DMS153 (cell line): ENCODE measurements at regions not wholly inside any gene's neighbourhood (a gene's known extent, or its start where the extent isn't known, plus 50 kb on each side); places are given as distances from the start of the nearest gene placed in this dataset.

ENCODE experiments used
- DNase-seq: peaks from one replicate; lab custom pipeline; 2025; lab: John Stamatoyannopoulos, UW

GRCh38 chr13:47621931-47622330, 379.1 kb downstream of the SUCLA2 start:
- DNase-seq: no peak

- DNase-seq: no peak
Observed at GRCh38 chr13:47611664-47612288, 389.3 kb downstream of the SUCLA2 start.

GRCh38 chr13:47610687-47611086, 390.4 kb downstream of the SUCLA2 start:
- DNase-seq: no peak

- no peak for DNase-seq
Observed at GRCh38 chr13:47603365-47603764, 397.7 kb downstream of the SUCLA2 start.

GRCh38 chr13:47598340-47598911, 402.6 kb downstream of the SUCLA2 start:
- no peak for DNase-seq

- no peak for DNase-seq
Observed at GRCh38 chr13:47594833-47595232, 406.2 kb downstream of the SUCLA2 start.

- DNase-seq: no peak
Observed at GRCh38 chr13:47592256-47592655, 408.8 kb downstream of the SUCLA2 start.

- DNase-seq: no peak
Observed at GRCh38 chr13:47588676-47589075, 412.4 kb downstream of the SUCLA2 start.

GRCh38 chr13:47572375-47572774, 428.7 kb downstream of the SUCLA2 start:
- DNase-seq: no peak

GRCh38 chr13:47564041-47564440, 437.0 kb downstream of the SUCLA2 start:
- DNase-seq: no peak

GRCh38 chr13:47556703-47557102, 444.4 kb downstream of the SUCLA2 start:
- DNase-seq: no peak

GRCh38 chr13:47555235-47555634, 445.8 kb downstream of the SUCLA2 start:
- DNase-seq: no peak

GRCh38 chr13:47553329-47553977, 447.6 kb downstream of the SUCLA2 start:
- no peak for DNase-seq

- DNase-seq: no peak
Observed at GRCh38 chr13:47549219-47549752, 451.8 kb downstream of the SUCLA2 start.

- no peak for DNase-seq
Observed at GRCh38 chr13:47548294-47548840, 452.7 kb downstream of the SUCLA2 start.

GRCh38 chr13:47546391-47547225, 454.5 kb downstream of the SUCLA2 start:
- no peak for DNase-seq

GRCh38 chr13:47545201-47546024, 455.7 kb downstream of the SUCLA2 start:
- DNase-seq: no peak

GRCh38 chr13:47539317-47539716, 461.8 kb downstream of the SUCLA2 start:
- no peak for DNase-seq

GRCh38 chr13:47523771-47524170, 477.3 kb downstream of the SUCLA2 start:
- DNase-seq: no peak

- DNase-seq: no peak
Observed at GRCh38 chr13:47521890-47522487, 479.1 kb downstream of the SUCLA2 start.

GRCh38 chr13:47519626-47520025, 481.4 kb downstream of the SUCLA2 start:
- no peak for DNase-seq
